GM12872 (cell line): ENCODE measurements at regions not wholly inside any gene's neighbourhood (a gene's known extent, or its start where the extent isn't known, plus 50 kb on each side); places are given as distances from the start of the nearest gene placed in this dataset.

Experiments
- TF ChIP-seq, protein P1 (sequence below): IDR thresholded peaks from 3 replicates; pipeline ENCODE4 v1.5.1; 2011; ENCODE audit warnings: low read depth, mild to moderate bottlenecking, low read length, moderate library complexity; ENCODE audit not compliant: insufficient read depth

DNA sequence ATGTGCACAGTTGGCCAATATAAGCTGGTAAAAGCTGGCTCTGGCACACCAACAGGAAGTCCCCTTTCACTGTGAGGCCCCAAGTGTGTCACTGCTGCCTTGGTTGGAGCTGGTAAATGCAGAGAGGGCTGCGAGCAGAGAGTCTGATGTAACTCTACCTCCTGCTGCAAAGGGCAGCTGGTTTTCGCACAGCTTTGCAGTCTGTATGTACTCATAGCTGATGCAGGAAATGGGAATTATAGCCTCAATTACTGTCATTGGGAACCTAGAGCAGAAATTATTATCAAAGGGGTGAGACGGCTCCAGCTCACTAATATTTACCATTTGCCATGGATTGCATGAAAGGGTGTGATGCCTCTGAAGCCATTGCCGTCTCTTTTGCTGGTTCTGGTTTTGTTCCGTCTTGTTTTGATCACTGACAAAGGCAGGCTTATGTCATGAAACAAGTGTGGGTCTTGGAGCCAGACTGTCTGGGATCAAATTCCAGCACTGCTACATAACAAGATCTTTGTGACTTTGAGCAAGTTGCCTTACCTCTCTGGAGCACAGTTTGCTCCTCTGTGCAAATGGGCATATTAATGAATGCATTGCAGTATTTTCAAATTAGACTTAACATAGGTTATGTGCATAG, 124.3 kb upstream of the SLC25A48 start:
- TF ChIP-seq, protein P1, sequence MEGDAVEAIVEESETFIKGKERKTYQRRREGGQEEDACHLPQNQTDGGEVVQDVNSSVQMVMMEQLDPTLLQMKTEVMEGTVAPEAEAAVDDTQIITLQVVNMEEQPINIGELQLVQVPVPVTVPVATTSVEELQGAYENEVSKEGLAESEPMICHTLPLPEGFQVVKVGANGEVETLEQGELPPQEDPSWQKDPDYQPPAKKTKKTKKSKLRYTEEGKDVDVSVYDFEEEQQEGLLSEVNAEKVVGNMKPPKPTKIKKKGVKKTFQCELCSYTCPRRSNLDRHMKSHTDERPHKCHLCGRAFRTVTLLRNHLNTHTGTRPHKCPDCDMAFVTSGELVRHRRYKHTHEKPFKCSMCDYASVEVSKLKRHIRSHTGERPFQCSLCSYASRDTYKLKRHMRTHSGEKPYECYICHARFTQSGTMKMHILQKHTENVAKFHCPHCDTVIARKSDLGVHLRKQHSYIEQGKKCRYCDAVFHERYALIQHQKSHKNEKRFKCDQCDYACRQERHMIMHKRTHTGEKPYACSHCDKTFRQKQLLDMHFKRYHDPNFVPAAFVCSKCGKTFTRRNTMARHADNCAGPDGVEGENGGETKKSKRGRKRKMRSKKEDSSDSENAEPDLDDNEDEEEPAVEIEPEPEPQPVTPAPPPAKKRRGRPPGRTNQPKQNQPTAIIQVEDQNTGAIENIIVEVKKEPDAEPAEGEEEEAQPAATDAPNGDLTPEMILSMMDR = no peak

DNA sequence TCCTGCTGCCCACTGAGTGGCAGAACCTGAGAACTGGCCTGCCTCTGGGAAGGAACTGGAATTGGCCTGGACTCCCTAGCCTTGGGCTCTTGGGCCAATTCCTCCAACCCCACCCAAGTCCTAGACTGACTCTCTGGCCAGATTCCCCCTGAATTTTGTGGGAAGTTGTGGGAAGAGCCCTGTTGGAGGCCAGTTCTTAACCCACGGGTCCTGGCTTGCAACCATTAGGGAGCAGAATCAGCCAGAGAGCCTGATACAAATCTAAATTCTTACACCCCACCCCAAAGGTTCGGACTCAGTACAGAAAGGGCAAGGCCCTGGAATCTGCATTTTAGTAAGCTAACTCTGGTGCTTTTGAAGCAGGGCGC, 125.3 kb upstream of the SLC25A48 start:
- TF ChIP-seq, protein P1 = no peak

DNA sequence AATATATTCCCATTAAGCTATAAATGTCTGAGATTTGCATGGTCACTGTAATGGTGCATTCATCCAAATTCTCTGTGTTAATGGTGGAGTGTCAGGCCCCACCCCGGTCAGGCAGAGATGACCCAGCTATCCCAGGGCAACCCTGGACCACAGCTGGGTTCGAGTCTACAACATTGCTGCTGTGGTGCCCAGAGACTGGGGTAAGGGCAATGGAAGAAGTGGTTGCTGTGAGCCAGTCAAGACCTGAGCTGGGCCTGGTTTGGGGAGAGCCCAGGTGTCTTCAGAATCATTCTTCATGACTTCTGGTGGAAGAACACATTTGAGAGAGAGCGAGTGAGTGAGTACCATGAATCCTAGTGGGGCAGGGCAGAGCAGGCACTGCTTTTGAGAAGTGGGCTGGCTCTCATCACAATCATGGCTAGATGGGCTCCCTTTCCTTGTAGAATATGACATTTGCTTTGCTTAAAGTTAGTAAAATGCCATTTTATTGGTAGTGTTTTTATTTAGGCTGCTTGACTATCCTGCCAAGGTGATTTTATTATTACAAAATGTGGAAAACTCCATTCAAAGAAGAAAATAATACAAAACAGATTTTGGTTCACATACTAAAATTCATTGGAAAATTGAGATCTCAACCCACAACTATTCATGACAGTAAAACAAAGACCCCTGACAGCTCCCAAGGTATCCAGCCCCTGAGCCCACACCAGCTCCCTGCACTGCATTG, 125.8 kb upstream of the SLC25A48 start:
- TF ChIP-seq, protein P1 = no peak

DNA sequence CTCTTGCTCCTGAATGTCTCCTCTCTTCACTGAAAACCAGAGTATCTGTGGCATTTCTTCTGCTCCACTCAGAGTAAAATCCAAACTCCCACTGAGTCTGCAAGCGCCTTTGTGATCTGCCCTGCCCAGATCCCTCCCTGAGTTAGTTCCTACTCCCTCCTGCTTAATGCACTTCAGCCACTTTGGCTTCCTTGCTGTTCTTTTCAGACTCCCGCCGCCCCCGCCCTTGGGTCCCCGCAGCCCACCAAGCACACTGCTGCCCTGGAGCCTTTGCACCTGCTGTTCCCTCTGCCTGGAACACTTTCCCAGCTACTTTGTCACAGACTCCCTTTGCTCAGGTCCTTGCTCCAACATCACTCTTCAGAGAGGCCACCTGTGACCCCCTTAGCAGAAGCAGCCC, 127.2 kb upstream of the SLC25A48 start:
- TF ChIP-seq, protein P1 = no peak

DNA sequence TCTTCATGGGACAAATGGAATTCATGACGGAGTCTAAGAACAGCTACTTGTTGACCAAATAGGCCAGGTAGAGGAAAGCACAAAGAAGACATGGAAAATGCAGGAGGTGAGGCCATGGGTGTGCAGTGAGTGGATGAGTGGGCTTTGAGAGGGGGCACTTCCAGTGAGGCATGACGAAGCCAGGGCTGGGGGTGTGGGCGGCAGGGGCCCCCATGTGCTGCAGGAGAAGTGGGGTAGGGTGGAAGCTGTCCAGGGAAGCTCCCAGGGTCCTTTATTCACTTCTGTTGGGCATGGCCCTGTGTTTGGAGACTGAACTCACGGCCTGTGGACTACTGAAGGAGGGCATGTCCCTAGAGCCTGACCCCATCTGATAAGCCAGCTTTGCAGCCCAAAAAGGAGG, 127.6 kb upstream of the SLC25A48 start:
- TF ChIP-seq, protein P1 = no peak

DNA sequence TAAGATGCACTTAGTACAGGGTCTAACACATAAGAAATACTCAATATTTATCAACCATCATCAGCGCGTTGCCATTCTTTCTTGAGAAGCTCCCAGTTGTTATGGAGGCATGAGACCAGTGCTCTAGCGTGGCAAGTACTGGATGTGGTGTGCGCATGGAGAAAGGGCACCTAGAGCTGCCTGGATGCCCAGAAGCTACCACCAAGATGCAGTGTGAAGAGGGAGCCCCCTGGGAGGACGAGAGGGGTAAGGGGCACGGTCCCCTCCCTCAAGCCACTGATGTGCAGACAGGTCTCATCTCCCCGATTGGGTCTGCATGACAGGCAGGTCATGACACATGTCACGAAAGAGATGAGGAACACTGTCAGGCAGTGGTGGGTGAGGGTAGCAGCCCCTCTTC, 127.7 kb upstream of the CXCL14 start:
- TF ChIP-seq, protein P1 = no peak

DNA sequence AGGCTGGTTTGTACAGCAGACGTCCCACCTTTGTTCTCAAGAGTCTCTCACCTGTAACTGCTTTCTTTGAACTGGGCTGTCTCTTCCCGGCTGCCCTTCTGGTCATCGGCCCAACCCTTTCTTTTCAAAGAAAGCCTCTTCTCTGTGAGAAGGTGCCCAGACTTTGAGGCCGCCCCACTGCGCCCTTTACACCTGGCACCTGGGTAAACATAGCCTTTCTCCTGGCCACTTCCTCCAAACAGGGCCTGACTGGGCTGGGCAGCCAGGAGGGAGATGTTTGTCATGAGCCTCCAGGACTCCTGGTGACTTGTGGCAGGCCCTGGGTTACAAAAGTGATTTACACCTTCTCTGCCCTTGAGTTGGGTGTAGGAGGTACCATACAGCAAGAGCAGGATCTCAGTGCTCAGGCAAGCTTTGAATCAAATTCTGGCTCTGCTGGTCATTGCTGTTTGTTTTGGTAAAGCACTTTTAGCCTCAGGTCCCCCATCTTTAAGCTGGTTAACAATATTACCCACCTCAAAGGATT, 127.2 kb upstream of the CXCL14 start:
- TF ChIP-seq, protein P1 = no peak
